Astrocyte (in vitro differentiated cells and primary cell): ENCODE measurements at regions not wholly inside any gene's neighbourhood (a gene's known extent, or its start where the extent isn't known, plus 50 kb on each side); places are given as distances from the start of the nearest gene placed in this dataset.

Experiments
- EZH2 ChIP-seq: IDR thresholded peaks from 2 replicates; pipeline ENCODE4 v1.6.1; 2012; ENCODE audit warnings: mild to moderate bottlenecking, low read length, inconsistent platforms; ENCODE audit not compliant: insufficient read depth
- TF ChIP-seq, protein P1 (sequence below): IDR thresholded peaks from 2 replicates; pipeline ENCODE4 v1.5.1; 2011; ENCODE audit warnings: low read depth, mild to moderate bottlenecking, inconsistent platforms, low read length, moderate library complexity; ENCODE audit not compliant: insufficient read depth

DNA sequence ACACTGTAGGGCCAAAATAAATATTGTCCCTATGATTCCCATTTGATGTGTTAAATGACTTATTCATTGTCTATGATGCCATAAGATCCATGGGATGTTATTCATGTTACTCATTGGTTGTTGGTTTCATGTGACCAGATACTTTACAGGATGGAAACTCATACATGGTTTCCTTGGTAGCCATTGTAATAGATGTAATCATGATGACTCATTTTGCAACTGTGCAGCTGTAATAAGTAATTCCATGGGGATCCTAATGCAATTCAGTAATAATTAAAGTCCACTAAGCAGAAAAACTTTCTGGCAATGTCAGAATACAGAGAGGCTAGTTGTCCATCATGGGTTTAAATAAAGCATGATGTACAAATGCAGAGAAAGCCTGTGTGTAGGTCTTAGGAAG lies 389.7 kb upstream of the NR3C2 start:
- no peak for TF ChIP-seq EZH2
- TF ChIP-seq, protein P1, sequence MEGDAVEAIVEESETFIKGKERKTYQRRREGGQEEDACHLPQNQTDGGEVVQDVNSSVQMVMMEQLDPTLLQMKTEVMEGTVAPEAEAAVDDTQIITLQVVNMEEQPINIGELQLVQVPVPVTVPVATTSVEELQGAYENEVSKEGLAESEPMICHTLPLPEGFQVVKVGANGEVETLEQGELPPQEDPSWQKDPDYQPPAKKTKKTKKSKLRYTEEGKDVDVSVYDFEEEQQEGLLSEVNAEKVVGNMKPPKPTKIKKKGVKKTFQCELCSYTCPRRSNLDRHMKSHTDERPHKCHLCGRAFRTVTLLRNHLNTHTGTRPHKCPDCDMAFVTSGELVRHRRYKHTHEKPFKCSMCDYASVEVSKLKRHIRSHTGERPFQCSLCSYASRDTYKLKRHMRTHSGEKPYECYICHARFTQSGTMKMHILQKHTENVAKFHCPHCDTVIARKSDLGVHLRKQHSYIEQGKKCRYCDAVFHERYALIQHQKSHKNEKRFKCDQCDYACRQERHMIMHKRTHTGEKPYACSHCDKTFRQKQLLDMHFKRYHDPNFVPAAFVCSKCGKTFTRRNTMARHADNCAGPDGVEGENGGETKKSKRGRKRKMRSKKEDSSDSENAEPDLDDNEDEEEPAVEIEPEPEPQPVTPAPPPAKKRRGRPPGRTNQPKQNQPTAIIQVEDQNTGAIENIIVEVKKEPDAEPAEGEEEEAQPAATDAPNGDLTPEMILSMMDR: no peak
